GM21717 (cell line): ENCODE measurements at regions not wholly inside any gene's neighbourhood (a gene's known extent, or its start where the extent isn't known, plus 50 kb on each side); places are given as distances from the start of the nearest gene placed in this dataset.

Experiments
- ATAC-seq: cut with Tn5 transposase; IDR thresholded peaks from one replicate; pipeline ENCODE4 v1.9.1; 2021; ENCODE audit warnings: mild to moderate bottlenecking, moderate library complexity; ENCODE audit not compliant: unreplicated experiment

- no peak for ATAC-seq
Measured at GRCh38 chr15:59953392-59953883, 50.7 kb upstream of the FOXB1 start.

DNA sequence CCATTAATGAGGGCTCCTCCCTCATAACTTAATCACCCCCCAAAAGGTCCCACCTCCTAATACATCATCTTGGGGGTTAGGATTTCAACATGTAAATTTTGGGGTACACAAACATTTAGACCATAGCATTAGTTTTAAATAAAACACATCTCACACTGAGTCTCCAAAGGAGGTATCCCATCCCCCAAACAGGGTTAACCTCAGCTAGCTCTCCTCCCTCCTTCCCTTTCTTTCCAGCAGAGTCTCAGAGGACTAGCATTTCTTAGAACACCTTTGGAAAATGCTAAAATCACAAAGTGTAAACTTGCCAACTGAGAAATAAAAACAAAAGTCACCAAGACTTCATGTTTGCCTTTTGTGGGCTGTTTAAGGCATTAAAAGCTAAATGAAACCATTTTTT lies 51.2 kb upstream of the FOXB1 start:
- no peak for ATAC-seq

DNA sequence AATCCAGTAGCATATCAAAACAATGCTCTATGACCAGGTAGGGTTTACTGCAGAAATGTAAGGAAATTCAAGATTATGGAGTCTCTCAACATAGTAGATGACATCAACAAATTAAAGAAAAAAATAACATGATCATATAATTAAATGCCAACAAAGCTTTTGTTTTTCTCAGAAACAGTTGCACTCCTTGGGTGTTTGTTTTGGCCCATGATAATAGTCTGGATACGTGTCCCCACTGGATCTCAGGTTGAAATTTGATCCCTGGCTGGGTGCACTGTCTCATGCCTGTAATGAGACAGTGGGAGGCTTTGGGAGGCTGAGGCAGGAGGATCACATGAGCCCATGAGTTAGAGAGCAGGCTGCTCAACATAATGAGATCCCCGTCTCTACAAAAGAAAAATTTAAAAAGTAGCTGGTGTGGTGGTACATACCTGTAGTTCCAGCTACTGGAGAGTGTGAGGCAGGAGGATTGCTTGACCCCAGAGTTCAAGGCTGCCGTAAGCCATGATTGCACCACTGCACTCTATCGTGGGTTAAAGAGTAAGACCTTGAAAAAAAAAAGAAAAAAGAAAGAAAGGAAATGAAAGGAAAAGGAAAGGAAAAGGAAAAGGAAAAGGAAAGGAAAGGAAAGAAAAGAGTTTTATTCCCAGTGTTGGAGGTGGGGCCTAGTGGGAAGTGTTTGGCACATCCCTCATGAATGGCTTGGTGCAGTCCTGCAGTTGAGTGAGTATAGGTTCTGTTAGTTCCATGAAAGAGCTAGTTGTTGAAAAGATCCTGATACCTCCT lies 53.3 kb upstream of the FOXB1 start:
- no peak for ATAC-seq

DNA sequence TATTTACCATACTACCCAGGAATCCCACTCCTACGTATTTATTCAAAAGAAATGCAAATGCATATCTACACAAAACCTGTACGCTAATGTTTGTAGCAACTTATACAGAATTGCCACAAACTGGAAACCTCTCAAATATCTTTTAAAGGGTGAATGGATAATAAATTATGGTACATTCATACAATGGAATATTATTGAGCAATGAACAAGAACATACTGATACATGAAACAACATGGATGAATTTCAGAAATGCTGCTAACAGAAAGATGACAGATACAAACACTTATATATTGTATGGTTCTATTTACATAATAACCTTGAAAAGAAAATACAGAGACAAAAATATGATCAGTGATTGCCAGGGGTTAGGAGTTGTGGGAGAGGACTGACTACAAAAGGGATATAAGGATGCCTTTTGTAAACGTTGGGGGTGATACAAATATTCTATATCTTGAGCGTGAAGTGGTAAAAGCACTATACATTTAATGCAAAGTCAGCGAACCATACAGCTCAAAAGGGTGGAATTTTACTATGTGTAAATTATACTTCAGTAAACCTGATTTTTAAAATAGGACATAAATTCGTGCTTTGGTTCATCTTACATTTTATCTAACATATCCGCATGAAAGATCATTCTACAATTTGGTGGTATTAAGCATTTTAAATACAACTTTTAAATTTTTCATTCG lies 55.0 kb upstream of the FOXB1 start:
- ATAC-seq, result no peak

- no peak for ATAC-seq
Measured at GRCh38 chr15:59946084-59946483, 58.0 kb upstream of the FOXB1 start.

- ATAC-seq, result no peak
Measured at GRCh38 chr15:59945036-59945435, 59.1 kb upstream of the FOXB1 start.

- no peak for ATAC-seq
Measured at GRCh38 chr15:59941612-59942011, 62.5 kb upstream of the FOXB1 start.

GRCh38 chr15:59940928-59941327 lies 63.2 kb upstream of the FOXB1 start:
- ATAC-seq, result no peak

- no peak for ATAC-seq
Measured at GRCh38 chr15:59940456-59940855, 63.7 kb upstream of the FOXB1 start.

DNA sequence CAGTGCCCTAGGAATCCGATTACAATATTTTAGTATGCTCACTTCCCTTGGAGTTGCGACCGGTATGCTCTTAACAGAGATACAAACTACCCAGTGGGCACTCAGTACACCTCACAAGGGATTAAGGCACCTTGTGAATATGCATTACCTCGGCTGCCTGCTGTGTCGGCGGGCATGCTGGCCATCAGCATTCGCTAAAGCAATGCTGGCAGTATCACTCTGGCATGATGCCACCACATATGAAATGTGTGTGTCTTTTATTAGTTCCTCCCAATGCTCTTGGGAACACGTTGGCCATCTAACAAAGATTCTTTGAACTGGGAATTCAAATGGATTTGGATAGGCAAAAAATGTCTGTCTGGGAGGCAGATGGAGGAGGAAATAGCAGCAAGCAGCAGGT lies 67.4 kb upstream of the FOXB1 start:
- no peak for ATAC-seq

GRCh38 chr15:59933607-59934006 lies 70.5 kb upstream of the FOXB1 start:
- no peak for ATAC-seq

DNA sequence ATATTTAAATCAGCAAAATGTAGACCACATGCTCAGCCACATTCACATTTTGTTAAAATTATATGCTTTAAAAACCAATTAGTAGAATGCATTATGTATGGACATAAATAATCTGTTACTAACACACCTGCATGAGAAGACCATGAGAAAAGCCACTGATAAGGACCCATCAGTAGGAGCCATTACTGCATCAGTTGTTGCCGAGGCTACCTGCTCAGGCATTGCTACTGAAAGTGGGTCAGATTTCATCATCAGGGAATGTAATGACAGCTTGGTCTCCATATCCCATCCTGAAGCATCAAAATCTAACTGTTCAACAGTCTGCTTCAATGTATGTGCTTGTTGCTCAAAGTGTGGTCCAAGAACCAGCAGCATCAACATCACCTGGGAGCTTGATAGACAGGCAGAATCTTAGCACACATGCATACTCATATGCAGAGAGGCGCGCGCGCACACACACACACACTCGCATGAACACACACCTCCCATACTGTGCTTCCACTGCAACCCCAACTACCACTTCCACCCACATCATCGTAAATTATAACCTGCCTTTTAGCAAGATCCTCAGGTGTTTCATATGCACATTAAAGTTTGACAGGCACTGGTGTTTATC lies 72.4 kb upstream of the FOXB1 start:
- no peak for ATAC-seq

DNA sequence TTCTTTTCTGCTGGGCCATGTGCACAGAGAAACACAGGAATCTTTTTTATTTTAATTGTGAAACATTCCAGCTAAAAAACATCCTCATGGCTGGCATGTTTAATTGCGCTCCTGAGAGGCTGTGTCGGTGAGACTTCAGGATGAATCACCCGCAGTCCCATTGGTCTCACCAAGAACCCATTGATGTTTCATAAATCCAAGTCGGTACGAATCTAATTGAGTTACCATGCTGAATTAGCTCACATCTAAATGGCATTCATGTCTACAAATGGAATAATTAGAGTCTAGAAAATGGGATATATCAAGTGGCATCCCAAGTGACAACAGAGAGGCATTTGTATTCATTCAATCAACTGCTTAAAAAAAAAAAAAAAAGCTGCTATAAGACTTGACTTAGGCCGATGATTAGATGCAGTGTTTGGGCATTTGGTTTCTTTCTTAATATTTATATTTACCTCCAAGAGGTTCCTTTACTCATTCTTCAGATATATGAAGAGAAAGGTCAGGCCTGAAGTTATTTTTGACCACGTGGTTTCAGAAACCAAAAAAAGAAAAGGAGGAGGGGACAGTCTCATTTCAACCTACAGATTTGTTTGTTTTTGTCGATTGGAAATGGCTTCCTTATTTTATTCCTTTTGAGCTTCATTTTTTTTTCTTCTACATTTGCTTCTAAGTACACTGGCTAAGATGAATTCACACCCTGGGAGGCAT lies 79.1 kb upstream of the FOXB1 start:
- ATAC-seq, result no peak

- no peak for ATAC-seq
Measured at GRCh38 chr15:59924096-59924495, 80.0 kb upstream of the FOXB1 start.

DNA sequence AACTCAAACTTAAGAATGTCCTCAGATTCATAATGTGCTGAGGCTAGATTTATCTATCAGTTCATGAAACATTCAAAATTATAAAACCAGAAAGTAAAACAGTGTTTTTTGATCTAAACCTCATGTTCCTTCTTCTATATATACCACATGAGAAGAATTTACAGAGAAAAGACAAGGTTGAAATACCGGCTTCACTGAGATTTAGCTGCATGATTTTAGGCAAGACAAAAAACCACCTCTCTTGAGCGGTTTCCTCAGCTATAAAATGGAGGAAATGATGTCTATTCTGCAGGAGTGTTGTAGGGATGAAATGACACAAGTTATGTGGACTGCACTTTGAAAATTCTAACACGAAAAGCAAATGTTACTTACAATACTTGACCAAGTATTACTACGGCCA lies 80.6 kb upstream of the FOXB1 start:
- no peak for ATAC-seq

DNA sequence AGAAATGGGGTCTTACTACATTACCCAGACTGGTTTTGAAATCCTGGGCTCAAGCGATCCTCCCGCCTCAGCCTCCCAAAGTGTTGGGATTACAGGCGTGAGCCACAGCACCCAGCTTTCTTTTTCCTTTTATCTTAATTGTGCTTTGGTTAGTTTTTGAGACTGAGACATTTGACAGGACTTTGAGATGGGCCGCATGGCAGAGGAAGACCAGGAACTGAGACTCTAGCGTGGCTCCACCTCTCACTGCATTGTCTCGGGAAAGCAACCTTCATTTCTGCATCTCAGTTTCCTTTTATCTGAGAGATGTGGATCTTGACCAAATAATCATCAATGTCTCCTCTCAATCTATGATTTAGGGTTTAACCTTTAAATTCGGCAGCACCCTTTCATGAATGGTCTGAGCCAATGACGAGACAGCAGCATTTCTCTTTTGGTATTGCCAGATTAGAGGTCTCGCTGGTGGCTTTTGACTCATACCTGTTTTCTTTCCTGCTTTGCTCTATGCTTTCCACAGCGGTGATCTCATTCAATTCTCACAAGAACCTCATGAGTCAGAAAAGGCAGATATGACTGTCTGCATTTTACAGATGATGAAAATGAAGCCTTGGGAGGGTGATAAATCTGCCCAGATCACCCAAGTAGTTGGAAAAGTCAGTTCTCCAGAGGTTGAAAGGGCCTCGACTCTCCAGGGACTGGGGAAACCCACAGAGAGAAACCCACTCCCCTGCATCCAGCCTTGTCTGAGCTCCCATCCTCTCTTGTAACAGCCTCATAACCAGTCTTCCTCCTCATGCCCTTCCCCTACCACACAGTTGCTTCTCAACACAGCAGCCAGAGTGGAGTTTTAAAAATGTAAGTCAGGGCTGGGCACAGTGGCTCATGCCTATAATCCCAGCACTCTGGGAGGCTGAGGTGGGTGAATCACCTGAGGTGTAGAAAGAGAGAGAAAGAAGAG lies 84.8 kb upstream of the FOXB1 start:
- peak; percentile 94 for ATAC-seq

DNA sequence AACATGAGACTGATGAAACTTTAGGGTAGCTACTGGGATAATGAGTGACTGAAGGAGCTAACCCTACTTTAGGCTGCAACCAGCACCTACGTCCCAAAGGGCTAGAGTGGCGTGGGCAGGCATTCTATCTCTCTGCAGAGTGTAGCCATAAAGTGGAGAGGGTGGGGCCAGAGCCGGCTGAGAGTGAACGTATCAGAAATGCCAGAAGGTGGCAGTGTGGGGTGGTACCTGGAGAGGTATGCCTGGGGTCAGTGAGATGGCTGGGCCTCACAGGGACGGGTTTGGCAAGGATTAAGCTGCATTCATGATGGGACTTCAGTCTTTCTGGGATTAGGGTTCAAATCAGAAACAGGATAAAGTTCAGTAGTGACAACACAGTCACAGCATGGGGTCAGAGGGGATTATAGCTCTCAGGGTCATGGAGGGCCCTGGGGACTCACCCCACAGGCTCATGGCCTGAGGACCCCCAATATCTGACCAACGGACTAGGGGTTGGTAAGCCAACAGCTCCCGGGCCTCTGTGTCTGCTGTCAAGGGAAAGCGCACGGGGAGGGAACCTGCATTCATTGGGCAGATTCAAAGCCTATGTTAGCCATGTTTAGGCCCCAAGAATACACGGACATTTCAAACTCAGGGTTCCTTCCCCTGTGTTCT lies 86.5 kb upstream of the FOXB1 start:
- peak; percentile 64 for ATAC-seq

- ATAC-seq, result no peak
Measured at GRCh38 chr15:59906046-59906445, 98.1 kb upstream of the FOXB1 start.

GRCh38 chr15:59905176-59905575 lies 98.9 kb upstream of the FOXB1 start:
- ATAC-seq, result no peak
